Activated CD8-positive, alpha-beta T cell treated with anti-CD3 and anti-CD28 coated beads for 36 hours (primary cell): ENCODE measurements at regions not wholly inside any gene's neighbourhood (a gene's known extent, or its start where the extent isn't known, plus 50 kb on each side); places are given as distances from the start of the nearest gene placed in this dataset.

ENCODE experiments used
- ATAC-seq: fragments of 200-7000 bp; cut with Tn5 transposase; one replicate; pipeline ENCODE4 v1.10.0; 2021; ENCODE audit warnings: mild to moderate bottlenecking, moderate library complexity
- CTCF ChIA-PET: fragments of 350-600 bp; sonication (Branson Sonifier 250); formaldehyde crosslinking; loops from one replicate; lab custom pipeline; 2021; ENCODE audit warnings: antibody characterized with exemption; lab: Charles Lee
- POLR2A ChIA-PET: fragments of 350-600 bp; sonication (Branson Sonifier 250); formaldehyde crosslinking; loops from one replicate; lab custom pipeline; 2021; ENCODE audit warnings: antibody characterized with exemption; lab: Charles Lee
- DNase-seq: peaks from one replicate; pipeline ENCODE4 v3.0.0-alpha.2; 2020
- H3K27ac Mint-ChIP-seq: one replicate; pipeline ENCODE4 v1.8.0; 2021; ENCODE audit warnings: mild to moderate bottlenecking, mixed read lengths
- H3K27me3 Mint-ChIP-seq: one replicate; pipeline ENCODE4 v1.8.0; 2021; ENCODE audit warnings: mixed read lengths
- H3K36me3 Mint-ChIP-seq: one replicate; pipeline ENCODE4 v1.8.0; 2021; ENCODE audit warnings: low read depth, mixed read lengths
- H3K4me1 Mint-ChIP-seq: one replicate; pipeline ENCODE4 v1.8.0; 2021; ENCODE audit warnings: low read depth, mixed read lengths
- H3K4me3 Mint-ChIP-seq: one replicate; pipeline ENCODE4 v1.8.0; 2021; ENCODE audit warnings: mild to moderate bottlenecking, moderate library complexity, mixed read lengths
- H3K9me3 Mint-ChIP-seq: one replicate; pipeline ENCODE4 v1.8.0; 2021; ENCODE audit warnings: mixed read lengths
- intact Hi-C: fragments of 100-400 bp; cut with micrococcal nuclease; formaldehyde crosslinking; loops from one replicate; pipeline ENCODE4 v1.10.0; 2022
- TF ChIP-seq, protein P1 (sequence below): fragments of 200-600 bp; IDR thresholded peaks from one replicate; pipeline ENCODE4 v1.8.0; 2022; ENCODE audit warnings: antibody characterized with exemption, mild to moderate bottlenecking

DNA sequence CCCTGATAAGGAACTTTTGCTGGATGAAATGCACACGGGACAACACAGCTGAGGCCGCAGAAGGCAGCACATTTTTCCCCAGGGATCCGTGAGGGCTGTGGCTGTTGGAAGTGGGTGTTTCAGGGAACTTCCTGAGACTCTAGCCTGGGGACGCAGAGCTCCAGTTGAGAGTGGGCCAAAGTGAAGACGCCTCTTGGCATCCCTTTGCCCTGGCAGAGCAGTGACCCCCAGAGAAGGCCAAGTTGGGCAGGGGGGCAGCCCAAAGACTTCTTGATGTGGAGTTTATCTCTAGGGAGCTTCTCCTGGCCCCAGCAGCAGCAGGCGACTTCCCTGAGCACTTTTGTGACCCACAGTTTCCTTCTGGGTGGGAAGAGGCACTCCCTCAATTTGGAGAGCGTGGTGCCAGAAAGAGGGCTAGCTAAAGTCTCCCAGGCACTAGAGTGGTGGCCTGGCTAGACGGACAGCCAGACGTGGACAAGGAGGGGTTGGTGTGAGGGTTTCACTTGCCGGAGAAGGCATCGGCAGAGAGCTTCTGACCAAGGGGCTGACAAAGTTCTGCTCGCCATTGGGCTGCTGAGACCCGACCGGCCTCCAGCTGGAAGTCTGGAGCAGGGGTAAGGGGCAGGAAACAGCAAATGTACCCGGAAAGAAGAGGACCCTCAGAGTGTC is 108.8 kb downstream of the ACKR3 start:
- intact Hi-C loops = no loop called here
- H3K4me1 Mint-ChIP-seq = no peaks in the 10 kb centered on the region
- TF ChIP-seq, protein P1, sequence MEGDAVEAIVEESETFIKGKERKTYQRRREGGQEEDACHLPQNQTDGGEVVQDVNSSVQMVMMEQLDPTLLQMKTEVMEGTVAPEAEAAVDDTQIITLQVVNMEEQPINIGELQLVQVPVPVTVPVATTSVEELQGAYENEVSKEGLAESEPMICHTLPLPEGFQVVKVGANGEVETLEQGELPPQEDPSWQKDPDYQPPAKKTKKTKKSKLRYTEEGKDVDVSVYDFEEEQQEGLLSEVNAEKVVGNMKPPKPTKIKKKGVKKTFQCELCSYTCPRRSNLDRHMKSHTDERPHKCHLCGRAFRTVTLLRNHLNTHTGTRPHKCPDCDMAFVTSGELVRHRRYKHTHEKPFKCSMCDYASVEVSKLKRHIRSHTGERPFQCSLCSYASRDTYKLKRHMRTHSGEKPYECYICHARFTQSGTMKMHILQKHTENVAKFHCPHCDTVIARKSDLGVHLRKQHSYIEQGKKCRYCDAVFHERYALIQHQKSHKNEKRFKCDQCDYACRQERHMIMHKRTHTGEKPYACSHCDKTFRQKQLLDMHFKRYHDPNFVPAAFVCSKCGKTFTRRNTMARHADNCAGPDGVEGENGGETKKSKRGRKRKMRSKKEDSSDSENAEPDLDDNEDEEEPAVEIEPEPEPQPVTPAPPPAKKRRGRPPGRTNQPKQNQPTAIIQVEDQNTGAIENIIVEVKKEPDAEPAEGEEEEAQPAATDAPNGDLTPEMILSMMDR = no peak
- ATAC-seq (no peak), DNase-seq (no peak)
- H3K9me3 Mint-ChIP-seq = no peaks in the 10 kb centered on the region
- no peak overlapping the region for H3K27ac Mint-ChIP-seq
- H3K36me3 Mint-ChIP-seq = no peaks in the 10 kb centered on the region
- POLR2A ChIA-PET = no interaction called here
- H3K27me3 Mint-ChIP-seq = peaks cover 15% of the 10 kb centered on the region
- no peak overlapping the region for H3K4me3 Mint-ChIP-seq
- CTCF ChIA-PET = no interaction called here

DNA sequence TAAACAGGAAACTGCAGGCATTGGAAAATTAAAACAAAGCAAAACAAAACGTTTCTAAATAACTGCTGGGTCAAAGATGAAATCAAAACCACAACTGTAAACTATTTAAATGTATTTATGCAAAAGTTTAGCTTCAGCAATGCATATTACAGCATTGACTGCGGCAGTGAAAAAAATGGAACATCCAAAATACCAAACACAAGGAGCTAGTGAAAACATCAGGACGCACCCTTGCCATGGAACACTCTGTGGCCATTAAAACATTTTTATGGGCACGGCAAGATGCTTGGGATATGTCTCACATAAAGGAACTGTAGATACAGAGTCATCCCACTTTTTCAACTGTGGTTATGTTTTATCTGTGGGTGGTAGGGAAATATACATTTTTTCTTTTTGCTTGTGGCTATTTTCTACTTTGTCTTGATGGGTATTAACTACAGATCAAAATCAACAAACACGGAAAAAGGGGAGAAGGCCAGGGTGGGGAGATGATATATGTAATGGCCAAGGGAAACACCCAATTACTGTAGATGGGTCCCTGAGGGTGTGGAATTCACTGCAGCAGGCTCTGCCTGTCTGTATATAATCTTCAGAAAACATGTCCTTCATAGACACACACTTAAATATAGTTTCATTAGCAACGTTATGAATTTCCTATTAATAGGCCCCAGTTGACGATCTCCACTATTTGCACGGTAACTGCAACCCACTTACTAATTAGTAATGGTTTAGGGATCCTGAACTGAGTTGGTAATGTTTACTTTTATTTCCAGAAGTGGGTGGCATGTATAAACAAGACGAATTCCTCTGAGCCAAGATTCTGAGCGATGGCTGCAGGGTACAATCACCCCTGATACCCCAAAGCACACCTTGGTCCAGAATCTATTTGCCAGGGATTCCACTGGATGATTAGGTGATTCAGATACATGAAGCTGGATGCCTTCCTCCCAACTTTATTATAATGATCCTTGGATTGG is 110.5 kb downstream of the ACKR3 start:
- Mint-ChIP-seq H3K4me1 (no peaks in the 10 kb centered on the region), H3K4me3 (no peak overlapping the region), H3K27me3 (peaks cover 15% of the 10 kb centered on the region), H3K27ac (no peak overlapping the region), H3K36me3 (no peaks in the 10 kb centered on the region), H3K9me3 (no peaks in the 10 kb centered on the region)
- DNase-seq (no peak), ATAC-seq (no peak)
- intact Hi-C loops = no loop called here
- ChIA-PET POLR2A (no interaction called here), CTCF (no interaction called here)
- TF ChIP-seq, protein P1 = no peak

DNA sequence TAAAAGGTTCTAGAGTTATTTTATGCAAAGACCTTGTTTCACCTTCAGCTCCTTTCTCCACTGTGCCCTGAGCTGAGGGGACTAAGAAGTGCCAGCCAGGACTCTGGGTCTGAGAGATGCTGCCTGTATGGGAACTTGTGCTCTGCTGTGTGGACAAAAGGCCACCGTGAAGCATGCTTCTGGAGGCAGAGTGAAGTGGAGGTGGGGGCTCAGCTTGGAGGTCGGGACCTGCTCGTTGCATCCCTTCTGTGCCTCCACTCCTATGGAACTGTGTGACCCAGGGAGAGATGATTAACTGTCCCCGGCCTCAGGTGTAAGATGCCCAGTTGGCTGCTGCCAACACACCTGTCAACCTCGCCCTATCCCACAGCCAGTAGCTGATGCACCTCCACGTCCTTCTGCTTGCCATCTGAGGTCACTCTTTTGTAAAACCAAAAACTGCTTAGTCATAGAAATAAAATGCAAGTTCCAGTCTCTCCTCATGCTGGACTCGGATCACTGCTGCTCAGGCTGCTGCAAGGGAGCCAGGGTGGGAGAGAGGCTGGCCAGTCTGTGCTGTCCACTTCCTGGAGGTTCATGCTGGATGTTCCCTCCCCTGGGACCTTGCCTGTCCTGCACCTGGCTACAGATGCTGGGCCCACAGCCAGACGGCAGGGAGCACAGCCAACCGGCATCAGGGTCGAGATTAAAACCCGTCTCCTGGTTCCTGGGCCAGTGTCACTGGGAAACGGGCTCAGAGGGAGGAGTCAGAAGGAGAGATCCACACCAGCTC is 113.2 kb downstream of the ACKR3 start:
- ChIA-PET POLR2A (interaction anchor here (0.9 kb wide), 1 partner anchor 16 kb away, joined by 3 read pairs; no protein-coding TSS in a partner anchor), CTCF (no interaction called here)
- intact Hi-C loops = no loop called here
- no peak for ATAC-seq
- H3K27ac Mint-ChIP-seq = no peak overlapping the region
- H3K4me3 Mint-ChIP-seq = no peak overlapping the region
- H3K9me3 Mint-ChIP-seq = no peaks in the 10 kb centered on the region
- no peaks in the 10 kb centered on the region for H3K36me3 Mint-ChIP-seq
- DNase-seq = no peak
- no peaks in the 10 kb centered on the region for H3K4me1 Mint-ChIP-seq
- H3K27me3 Mint-ChIP-seq = peaks cover 3% of the 10 kb centered on the region
- TF ChIP-seq, protein P1 = no peak

DNA sequence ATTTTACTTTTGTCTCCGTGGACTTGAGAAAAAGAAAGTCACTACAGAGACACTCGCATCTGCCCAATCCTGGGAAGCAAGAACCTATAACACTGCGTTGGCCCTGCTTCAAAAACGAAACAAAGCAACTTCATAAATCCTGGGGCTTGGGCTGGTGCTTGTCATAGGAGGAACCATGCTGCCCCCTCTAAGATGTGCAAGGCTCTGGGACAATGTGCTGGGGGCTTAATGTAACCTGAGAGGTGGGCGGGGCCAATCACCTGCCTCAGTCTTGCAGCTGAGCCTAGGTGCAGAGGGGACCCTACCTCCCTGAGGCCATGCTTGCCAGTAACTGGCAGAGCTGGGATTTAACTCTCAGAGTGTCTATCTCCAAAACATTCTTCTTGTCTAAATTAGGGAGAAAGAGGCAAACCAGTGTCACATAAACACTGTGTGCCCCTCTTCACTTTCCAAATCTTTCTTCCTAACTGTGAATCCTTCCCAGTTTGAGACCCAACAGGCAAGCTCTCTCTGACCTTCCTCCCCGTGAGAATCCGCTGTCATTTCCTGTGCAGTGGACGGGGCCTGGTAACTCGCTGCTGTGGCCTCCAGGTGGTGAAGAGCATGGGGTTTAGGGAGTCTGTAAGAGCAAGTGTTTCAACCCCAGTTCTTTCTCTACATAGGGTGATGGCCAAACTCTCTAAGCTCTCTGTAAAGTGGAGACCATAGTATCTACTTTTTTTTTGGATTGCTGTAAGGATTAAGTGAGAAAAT is 115.1 kb downstream of the ACKR3 start:
- CTCF ChIA-PET = no interaction called here
- Mint-ChIP-seq H3K4me1 (no peaks in the 10 kb centered on the region), H3K27ac (no peak overlapping the region), H3K4me3 (no peak overlapping the region), H3K36me3 (no peaks in the 10 kb centered on the region), H3K9me3 (no peaks in the 10 kb centered on the region), H3K27me3 (peaks cover 1% of the 10 kb centered on the region)
- DNase-seq (no peak), ATAC-seq (no peak)
- intact Hi-C loops = no loop called here
- POLR2A ChIA-PET = no interaction called here
- TF ChIP-seq, protein P1 = no peak
